Stimulated activated CD8-positive, alpha-beta memory T cell treated with anti-CD3 and anti-CD28 coated beads, Interleukin-2, amount 100 ng/mL, for 1 hour (primary cell): ENCODE measurements at regions not wholly inside any gene's neighbourhood (a gene's known extent, or its start where the extent isn't known, plus 50 kb on each side); places are given as distances from the start of the nearest gene placed in this dataset.

Experiments
- DNase-seq, 2 donors: peaks; one replicate each; pipeline ENCODE4 v3.0.0-alpha.2; 2020; ENCODE audit warnings: low read depth in 2 of 2

DNA sequence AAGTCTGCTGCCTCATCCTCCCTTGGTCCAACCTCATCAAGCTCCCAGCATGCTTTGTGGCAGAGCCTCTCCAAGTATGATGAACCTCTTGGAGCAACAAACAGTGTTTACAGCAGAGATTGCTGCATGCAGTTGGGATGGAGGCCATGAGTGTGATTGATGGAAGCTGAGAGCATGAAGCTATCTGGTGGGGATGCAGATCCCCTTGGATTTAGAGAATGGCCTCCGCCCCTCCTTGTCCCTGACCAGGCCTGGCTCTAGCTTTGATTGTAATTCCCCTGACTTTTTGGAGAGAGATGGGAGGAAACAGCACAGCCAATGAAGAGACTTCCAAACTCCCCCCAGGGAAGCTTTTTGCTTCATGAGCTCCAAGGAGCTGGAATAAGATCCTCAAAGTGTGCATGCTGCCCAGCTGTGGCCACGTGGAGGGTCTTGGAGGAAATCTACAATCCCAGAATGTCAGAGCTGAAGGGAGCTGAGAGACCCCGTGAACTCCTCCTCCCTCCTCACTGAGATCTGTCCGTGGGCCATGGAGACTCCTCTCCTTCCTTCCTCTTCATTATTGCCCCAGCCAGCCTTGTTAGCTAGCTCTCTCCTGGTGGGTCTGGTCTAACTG, 165.3 kb upstream of the USP24 start:
- no peak for DNase-seq

DNA sequence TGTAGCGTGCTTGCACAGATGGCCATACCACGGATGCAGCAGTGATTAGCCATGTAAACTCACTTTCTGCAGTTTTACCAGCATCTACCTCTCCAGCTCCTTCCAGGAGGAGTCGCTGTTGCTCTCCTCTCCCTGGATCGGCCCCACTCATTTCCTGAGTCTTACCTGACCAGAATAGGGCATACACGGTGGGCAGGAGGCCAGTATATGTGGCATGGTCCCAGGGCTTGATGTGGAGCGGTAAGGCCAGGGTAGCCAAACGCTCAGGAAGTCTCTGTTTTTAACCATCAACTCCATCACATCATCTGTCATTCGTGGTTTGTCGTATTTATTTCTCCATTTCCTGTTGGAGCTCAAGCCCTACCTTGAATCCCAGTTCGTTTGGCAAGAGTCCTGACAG, 163.4 kb upstream of the USP24 start:
- no peak for DNase-seq

DNA sequence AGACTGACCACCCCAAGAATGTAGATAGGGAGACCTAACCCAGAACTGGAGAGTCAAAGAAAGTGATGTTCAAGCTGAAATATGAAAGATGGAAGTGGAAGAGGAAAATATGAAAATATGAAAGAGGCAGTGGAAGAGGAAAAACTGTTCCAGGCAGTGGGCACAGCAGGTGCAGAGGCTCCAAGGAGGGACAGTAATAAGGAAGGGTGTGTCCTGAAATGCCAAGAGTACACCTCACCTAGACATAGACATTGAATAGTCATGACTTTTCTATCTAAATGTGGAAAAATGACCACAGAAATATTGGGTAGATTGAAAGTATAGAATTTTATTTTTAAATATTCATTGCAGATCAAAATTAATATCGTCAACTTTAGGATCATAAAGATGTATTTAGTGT, 161.7 kb upstream of the USP24 start:
- DNase-seq = no peak

DNA sequence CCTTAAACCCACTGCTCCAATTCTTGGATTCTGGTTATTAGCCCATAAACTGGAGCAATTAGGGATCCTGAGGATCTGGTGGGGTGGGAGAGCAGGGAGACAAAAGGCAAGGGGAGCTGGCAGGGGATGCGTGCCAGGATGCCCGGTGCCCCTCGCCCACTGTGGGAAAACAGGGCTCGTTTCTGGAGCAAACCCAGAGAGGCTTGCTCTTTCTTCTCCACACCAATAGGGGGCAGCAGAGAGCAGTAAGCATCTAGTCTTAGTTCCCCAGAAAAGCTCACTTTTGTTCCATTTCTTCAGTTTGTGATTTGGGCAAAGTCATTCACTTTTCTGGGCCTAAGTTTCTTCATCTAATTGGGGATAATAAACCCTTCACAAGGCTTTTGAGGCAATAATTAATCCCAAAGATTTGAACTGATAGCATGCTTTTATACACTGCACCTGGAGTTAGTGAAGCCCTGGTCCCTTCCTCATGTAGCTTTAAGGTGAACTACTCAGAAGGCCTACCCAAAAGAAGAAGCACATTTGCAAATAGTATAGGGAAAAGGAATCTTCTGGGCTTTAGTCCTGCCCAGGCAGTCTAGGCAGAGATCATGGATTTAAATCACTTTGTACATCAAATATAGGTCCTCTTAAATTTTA, 160.6 kb upstream of the USP24 start:
- no peak for DNase-seq

DNA sequence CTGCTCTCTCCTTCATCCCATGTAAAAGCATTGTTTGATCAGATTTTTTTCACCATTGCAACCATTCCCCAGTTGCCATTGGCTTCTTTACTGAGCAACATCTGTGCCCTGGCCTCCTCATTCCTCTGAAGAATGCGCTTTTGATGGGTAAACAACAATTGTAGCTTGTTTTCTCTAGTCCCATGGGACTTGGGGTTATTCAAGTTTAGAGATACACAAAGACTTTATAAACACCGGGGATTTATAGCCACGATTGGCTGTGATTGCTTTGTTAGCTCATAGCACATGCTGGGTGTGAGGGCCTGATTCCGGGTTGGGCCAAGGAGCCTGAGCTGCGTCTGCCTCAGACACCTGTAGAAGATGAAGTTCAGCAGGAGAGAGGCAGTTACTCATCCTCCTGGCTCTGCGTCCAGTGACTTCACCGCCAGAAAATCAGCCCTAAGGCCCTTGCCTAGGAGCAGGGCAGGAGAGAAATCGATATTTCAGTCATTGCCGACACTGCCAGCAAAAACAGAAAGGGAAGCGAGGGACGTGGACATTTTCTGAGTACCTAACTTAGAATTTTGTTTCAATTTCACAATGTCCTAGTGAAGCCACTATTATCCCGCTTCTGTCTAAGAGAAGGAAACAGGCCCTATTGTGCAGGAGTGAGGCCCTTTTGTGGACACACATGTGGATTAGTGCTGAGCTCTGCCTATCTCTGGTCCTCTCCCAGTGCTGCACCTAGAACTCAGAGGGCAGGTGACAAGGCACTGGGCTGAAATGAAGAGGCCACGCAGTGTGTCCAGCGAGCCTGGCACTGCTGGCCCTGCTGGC, 159.8 kb upstream of the USP24 start:
- no peak for DNase-seq

DNA sequence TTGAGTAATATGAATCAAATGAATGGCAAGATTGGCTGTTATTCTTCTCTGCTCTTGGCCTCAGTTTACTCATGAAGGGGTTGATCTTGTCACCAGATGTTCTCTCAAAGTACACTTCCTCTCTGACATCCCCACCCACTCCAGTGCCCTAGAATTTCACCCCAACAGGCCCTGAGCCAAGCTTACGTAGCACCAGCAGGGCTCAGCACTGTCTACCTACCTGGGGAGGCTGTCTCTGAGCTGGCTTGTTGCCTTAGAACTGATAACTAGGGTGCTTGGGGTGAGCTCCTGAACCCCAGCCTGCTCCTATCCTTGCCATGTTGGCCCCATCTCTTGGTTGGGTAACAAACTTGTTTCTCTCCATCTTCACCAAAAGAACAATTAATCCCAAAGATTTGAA, 159.1 kb upstream of the USP24 start:
- DNase-seq = no peak

DNA sequence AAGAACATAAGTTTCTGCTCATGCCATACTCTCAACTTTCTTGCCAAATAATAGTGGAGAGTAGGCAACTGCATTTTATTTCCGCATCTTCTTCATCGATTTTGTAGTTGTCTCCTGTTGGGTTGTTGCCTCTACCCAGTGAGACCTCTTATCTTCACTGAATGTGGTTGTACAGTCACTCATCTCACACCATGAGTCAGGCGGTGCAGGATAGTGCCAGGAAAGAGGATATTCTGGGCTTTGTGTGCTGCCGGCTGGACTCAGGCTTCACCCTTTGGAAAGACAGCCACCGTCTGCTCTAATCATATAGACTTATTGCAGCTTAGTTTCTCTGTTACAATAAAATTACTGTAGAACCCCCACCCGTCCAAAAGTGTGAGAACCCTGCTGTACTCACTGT, 154.3 kb upstream of the USP24 start:
- DNase-seq = no peak

DNA sequence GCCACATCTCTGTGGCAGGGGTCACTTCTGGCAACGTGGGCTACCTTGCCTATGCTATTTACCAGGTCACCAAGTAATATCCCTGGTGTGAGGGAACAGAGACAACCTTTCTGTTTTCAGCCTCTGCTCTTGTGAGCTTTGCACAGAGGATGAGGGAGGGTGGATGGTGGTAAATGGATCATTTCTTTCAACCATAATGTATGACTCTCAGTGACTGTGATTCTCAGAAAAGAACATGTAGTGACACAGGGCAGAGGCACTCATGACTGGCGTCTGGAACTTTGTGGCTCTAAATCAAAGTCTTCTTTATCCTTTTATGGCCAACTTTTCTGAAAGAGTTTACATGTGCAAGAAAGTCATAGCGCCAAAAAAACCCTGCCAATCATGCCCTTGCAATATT, 153.5 kb upstream of the USP24 start:
- no peak for DNase-seq

DNA sequence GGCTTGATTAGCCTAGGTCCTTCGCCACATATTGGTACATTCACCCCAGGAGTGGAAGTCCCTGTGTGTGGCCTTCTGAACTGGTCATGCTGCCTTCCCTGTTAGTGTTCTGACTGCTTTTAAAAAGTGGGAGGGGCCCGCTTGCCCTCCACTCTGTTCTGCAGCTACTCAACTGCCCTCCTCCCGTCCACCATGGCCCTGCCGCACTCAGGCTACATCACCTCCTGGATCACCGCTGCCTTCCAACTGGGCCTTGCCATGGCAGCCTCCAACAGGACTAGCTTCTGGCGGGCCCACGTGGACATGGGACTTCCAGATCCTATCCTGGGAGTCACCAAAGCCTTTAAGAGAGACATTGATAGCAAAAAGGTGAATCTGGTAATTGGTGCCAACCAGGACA, 152.1 kb upstream of the USP24 start:
- no peak for DNase-seq

DNA sequence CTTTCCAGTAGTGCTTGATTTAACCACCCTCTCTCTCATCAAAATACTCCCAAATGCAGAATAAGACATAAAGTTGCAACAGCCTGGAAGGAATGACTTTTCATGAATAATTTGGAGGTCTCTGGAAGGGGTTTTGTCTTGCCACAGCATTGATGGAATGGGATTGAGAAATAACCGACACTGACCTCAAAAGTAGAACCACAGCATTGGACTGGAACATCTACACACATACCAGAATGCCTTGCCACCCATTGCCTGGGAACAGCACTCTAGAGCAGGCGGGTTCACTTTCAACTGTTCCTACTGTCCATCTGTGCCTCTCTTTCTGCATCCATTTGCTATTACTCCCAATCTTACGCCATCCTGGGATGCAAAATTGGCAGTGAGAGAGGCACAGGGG, 149.1 kb upstream of the USP24 start:
- DNase-seq = no peak

DNA sequence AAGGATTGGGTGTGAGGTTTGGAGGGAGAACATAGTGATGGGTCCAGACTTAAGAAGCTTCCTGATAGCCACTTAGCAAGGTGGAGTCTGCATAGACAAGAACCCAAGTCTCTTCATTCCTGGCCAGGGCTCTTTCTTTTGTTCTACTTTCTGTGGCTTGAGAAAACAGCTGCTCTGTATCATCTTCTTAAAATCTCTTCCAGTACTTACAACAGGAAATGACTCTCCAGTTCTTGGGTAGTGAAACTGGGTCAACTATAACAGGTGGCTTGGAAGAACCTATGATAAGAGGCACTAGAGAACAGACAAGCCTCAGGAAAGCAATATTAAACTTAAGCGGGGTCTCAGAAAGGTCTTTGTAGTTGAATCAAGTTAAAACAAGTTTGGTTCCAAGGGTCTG, 148.1 kb upstream of the USP24 start:
- DNase-seq = no peak

DNA sequence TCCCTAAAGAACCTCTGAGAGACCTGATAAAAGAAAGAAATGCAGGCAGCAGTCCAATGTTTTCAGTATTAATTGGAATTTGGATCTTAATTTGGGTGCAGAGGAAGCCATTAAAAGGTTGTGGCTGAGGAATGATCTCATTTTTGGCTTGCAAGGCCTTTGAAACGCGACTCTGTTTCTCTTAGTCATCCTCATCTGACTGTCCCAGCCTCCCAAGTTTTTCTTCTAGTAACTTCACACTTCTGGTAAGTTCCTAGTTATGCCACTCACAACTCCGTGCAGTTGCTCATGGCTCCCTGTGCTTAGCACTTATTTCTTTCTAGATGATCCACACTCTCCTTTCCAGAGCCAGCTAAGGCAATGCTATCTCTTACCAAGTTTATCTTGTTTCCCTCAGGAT, 147.4 kb upstream of the USP24 start:
- DNase-seq = no peak

DNA sequence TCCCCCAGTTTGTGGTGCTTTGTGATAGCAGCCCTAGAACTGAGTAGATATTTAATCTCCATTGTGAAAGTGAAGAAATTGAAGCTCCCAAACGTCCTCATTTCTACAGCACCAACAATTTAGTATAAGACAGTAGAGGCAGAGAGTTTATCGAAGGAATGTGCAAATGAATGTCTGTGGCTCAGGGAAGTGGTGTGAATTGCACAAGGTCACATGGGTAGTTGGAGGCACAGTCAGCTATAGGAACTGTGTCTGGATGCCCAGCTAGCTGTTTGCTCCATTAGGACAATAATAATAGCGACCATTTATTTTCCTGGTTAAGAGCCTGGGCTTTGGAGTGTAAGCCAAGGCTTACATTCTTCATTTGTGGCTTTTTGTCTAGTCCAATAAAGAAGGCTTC, 144.4 kb upstream of the USP24 start:
- DNase-seq = no peak

DNA sequence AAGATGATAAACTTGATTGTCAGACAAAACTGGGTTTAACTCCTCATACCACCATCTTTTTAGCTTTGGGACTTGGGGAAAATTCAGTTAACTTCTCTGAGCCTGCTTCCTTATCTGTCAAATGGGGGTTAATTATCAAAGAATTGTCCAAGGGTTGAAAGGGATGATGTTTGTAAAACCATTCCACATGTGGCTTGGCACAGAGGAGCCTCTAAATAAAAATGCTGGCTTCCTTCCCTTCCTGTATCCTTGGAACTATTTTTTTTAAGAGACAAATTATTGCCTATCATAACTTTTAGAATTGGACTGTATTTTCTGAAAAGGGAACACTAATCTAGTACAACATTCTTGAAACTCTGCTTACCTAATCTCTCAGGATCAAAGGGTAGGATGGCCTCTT, 143.4 kb upstream of the USP24 start:
- DNase-seq = no peak

DNA sequence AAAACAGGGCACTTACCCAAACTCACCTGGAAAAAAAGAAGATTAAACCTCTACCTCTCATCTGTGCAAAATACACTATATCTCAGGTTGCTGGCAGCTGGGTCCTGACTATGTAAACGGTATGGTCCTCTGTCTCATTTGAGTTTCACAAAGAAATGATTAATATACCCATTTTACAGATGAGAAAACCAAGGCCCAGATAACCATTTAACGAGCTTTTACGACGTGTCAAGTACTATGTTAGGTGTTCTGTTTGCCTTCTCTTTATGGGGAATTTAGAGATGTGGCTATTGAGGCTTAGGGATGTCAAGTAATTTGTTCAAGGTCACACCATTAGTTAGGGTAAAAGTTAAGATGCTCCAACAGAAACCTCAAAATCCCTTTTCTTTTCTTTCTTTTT, 140.4 kb upstream of the USP24 start:
- no peak for DNase-seq

DNA sequence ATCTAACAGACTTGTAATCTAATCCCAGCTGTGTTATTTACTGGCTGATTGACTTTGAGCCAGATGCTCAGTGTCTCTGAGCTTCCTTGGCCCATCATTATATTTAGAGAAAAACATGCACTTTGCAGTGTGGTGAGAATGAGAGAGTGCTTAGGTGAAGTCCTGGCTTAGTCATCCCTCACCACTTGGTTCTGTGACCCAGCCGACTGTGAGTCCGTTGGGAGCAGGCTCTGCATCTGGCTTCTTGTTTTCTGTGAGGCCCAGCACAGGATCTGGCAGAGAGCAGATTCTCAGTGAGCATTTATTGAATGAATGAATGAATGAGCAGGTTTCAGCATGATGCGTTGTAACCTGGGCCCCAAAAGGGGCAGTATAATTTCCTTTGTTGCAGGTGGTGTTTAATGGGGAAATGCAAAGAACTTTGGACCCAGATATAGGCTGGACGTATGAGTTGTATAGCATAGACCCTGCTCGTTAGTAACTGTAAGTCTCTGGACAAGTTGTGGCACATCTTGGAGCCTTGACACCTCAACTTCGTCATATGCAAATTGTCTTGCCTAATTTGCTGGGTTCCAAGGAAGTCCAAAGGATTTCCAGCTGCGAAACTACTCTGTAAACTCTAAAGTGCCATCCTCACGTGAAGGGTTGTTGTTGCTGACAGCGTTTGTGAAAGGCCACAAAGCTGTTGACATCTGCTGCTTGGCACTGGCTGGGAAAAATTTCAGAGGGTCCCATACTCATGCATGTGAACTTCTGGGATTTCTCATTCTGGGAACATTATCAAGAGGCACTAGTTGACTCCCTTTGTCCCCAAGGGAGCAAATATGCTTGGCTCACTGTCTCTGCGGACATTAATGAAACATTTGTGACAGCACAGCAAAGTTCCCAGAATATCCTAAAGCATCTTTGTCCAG, 138.8 kb upstream of the USP24 start:
- DNase-seq = no peak

DNA sequence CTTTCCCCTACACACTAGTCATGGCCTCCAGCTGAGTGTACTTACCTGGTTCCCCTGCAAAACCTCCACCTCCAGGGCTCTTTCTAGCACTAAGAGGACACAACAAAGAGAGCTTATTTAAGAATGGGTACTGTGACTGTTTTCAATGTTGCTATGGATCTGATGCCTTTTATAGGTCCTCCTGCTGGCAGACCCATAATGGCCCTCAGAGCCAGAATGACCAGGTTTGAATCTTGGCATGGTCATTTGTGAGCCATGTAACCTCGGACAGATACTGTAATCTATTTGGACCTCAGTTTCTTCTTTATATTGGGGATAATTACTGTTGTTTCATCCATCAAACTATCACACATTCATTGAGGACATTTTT, 137.6 kb upstream of the USP24 start:
- DNase-seq = no peak

DNA sequence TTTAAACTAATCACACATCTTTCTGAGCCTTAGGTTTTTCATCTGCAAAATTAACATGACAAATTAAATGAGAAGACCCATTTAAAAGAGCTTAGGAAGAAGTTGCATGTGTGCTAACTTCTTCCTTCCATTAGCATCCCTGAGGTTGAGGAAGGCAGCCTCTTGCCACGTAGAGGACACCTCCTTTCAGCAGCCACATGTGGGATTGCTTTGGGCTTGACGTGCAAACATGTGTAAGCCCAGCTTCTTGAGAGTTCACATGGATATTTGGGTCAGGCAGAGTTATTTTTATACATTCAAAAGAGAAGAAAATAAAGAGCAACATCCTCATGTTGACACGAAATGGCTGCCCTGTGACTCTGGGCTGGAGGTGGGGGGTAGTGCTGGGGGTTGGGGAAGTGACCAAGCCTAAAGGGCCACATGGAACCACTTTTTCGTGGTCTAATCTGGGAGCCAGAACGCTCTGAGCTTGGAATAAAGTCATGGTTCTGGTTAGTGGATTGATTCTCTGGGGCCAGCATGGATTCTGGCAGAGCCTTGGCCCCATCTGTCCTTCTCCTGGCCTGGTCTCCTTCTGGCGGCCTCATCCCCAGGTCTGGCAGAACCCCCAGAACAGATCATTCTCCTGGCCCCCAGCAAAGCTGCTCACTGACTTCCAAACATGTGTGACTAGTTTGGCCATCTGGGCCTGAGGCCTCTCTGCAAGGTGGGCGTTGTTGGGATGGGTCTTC, 137.1 kb upstream of the USP24 start:
- no peak for DNase-seq

DNA sequence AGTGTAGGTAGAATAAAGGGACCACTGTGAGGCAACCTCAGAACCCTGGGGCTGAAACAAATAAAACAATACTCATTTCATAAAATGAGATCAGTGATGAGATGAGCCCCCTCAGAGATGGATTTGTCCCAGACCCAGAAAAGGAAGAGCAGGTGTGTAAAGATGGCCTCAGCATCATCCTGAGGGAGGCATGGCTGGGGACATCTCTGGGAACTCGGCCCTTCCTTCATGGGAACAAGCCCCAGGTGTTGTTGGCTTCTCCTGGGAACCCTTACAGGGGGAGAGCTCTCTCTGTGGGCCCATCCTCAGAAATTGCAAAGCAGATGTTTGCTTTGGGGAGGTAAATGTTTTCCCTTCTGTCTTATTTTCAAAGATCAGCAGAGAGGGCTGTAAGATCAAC, 133.2 kb upstream of the USP24 start:
- no peak for DNase-seq

DNA sequence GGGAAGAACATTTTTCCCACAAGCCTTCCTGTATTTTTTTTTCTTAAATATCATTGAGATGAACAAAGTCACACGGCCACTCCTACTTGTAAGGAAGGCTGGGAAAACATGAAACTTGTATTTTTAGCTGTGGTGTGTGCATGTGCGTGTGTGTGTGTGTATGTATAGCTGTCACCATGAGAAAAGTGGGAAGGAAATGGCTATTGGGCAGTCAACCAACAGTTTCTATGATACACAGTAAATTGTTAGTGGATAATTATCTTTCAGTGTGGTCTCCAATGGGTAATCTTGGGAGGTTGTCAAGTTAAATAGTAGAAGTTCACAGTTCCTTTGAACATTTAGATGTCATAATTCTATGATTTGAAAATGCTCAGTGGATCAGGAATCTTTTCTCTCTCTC, 132.7 kb upstream of the USP24 start:
- DNase-seq = no peak

DNA sequence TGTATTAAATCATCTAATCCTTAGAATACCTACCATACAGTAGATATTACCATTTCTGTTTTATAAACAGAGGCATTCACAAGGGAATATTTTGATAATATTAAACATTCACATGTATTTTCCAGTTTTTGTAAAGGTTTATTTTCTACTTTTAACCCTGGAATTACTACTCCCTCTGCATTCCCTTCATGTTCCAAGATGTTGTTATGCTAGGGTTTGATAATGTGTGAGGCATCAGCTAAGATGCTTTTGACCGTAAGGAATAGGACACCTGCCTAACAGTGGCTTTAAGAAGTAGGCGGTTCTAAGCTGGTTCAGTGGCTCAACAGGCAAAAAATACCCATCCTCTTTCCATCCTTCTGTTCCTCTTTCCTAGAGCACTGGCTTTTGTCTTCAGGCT, 131.9 kb upstream of the USP24 start:
- DNase-seq = no peak

DNA sequence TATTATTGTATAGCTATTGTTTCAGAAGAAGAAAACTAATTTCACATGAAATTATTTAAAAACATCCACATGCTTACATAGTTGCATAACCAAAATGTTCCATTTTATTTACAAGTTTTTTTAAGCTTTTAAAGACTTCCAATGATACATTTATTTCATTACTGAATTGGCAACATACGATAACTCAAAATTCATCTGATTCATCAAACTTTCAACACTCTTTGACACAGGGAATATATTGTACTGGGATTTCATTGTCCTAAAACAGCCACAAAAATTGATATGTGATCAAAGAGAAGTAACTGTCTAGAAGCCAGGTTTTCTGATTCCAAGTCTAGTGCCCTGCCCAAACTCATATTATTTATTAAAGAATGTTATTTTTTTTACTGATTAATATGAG, 131.4 kb upstream of the USP24 start:
- DNase-seq = no peak
